ENCODE measurements at regions not wholly inside any gene's neighbourhood (a gene's known extent, or its start where the extent isn't known, plus 50 kb on each side); places are given as distances from the start of the nearest gene placed in this dataset.

DNA sequence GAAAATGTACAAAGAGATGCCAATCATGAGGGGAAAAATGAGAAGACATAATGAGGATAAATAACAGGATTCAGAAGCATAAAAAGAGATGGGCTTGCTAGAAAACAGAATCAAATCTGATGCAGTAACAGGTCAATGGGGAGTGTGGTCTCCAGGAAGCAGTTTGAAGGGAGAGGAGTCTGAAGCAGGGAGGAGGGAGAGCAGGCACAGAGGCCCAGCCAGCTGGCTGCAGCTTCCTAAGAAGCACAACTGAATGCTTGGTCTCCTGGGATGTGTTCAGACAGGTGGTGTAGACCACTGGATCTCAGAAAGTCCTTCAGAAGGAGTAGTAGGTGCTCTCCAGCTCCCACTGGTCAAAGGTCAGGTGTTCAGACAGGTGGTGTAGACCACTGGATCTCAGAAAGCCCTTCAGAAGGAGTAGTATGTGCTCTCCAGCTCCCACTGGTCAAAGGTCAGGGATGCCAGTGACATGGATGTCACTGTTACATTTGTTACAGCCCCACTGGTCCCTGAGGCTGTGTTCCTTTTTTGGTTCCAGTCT, 68.3 kb upstream of the UBAC2 start:
- Histone ChIP-seq H3K36me3 (ENCODE audit: control insufficient read depth in 2 of 2, extremely low read depth in 1 of 2, insufficient read depth in 2 of 2, low read length in 2 of 2) (no peaks in the 10 kb centered on the region), H3K4me2 (ENCODE audit: control insufficient read depth, extremely low read depth, insufficient read depth, low read depth, low read length) (no peak overlapping the region), H2AFZ (ENCODE audit: control insufficient read depth, low read length) (no peak overlapping the region), H4K20me1 (ENCODE audit: control insufficient read depth, extremely low read depth, insufficient read depth, low read length) (no peaks in the 10 kb centered on the region), H3K27me3 (ENCODE audit: control insufficient read depth, extremely low read depth, insufficient read depth, low read length) (no peaks in the 10 kb centered on the region), H3K9me1 (ENCODE audit: control insufficient read depth, extremely low read depth, insufficient read depth, low read length) (no peaks in the 10 kb centered on the region), H3K4me3 (ENCODE audit: control insufficient read depth in 2 of 3, extremely low read depth in 1 of 3, insufficient read depth in 2 of 3, low read depth in 1 of 3, low read length in 3 of 3) (no peak overlapping the region), H3K9ac (ENCODE audit: control insufficient read depth, extremely low read depth, insufficient read depth, low read length) (no peak overlapping the region), H3K27ac (ENCODE audit: control insufficient read depth, insufficient read depth, low read length) (no peak overlapping the region), H3K4me1 (ENCODE audit: control insufficient read depth, extremely low read depth, insufficient read depth, low read length) (no peaks in the 10 kb centered on the region), H3K9me3 (ENCODE audit: control insufficient read depth, low read depth, low read length) (no peaks in the 10 kb centered on the region), H3K79me2 (ENCODE audit: control insufficient read depth, insufficient read depth, low read length) (no peaks in the 10 kb centered on the region)
- dilution Hi-C loops (cut with MboI; ENCODE audit: extremely low pct_ligation_motif_present, low sequenced_read_pairs) = no loop called here
- no peak for FAIRE-seq
- TF ChIP-seq EZH2 (IDR thresholded peaks at IDR 0.05; ENCODE audit: low read length) = no peak
- TF ChIP-seq, protein P1, sequence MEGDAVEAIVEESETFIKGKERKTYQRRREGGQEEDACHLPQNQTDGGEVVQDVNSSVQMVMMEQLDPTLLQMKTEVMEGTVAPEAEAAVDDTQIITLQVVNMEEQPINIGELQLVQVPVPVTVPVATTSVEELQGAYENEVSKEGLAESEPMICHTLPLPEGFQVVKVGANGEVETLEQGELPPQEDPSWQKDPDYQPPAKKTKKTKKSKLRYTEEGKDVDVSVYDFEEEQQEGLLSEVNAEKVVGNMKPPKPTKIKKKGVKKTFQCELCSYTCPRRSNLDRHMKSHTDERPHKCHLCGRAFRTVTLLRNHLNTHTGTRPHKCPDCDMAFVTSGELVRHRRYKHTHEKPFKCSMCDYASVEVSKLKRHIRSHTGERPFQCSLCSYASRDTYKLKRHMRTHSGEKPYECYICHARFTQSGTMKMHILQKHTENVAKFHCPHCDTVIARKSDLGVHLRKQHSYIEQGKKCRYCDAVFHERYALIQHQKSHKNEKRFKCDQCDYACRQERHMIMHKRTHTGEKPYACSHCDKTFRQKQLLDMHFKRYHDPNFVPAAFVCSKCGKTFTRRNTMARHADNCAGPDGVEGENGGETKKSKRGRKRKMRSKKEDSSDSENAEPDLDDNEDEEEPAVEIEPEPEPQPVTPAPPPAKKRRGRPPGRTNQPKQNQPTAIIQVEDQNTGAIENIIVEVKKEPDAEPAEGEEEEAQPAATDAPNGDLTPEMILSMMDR (optimal IDR thresholded peaks at IDR 0.05 in 1 of 3, IDR thresholded peaks at IDR 0.05 in 1 of 3, conservative IDR thresholded peaks at IDR 0.05 in 1 of 3; ENCODE audit: extremely low read depth in 1 of 3, insufficient read depth in 2 of 3, low read length in 3 of 3) = no peak
- no peak for DNase-seq (ENCODE audit: low read depth, low spot score)

DNA sequence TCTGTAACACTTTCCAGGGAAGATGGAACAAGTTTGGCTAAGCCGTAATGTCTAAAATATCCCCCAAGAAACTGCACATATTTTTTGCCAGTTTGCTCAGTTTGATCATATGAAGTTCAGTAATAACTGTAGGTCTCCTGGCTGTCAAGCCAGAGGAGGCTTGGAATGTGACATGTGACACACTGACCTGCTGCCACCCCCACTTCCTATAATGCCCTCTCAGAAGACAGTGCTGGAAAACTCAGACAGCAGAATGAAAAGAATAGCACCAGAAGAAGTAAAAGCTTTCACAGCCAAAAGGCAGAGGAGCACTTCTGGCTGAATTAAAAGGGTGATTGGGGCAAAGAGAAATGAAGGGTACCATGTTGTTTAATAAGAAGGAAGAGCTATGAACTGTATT, 67.4 kb upstream of the UBAC2 start:
- Histone ChIP-seq H3K79me2 (ENCODE audit: control insufficient read depth, insufficient read depth, low read length) (no peaks in the 10 kb centered on the region), H3K27me3 (ENCODE audit: control insufficient read depth, extremely low read depth, insufficient read depth, low read length) (no peaks in the 10 kb centered on the region), H4K20me1 (ENCODE audit: control insufficient read depth, extremely low read depth, insufficient read depth, low read length) (no peaks in the 10 kb centered on the region), H3K9ac (ENCODE audit: control insufficient read depth, extremely low read depth, insufficient read depth, low read length) (no peak overlapping the region), H3K9me3 (ENCODE audit: control insufficient read depth, low read depth, low read length) (no peaks in the 10 kb centered on the region), H3K36me3 (ENCODE audit: control insufficient read depth in 2 of 2, extremely low read depth in 1 of 2, insufficient read depth in 2 of 2, low read length in 2 of 2) (no peaks in the 10 kb centered on the region), H3K27ac (ENCODE audit: control insufficient read depth, insufficient read depth, low read length) (no peak overlapping the region), H3K4me3 (ENCODE audit: control insufficient read depth in 2 of 3, extremely low read depth in 1 of 3, insufficient read depth in 2 of 3, low read depth in 1 of 3, low read length in 3 of 3) (no peak overlapping the region), H3K9me1 (ENCODE audit: control insufficient read depth, extremely low read depth, insufficient read depth, low read length) (no peaks in the 10 kb centered on the region), H3K4me2 (ENCODE audit: control insufficient read depth, extremely low read depth, insufficient read depth, low read depth, low read length) (no peak overlapping the region), H2AFZ (ENCODE audit: control insufficient read depth, low read length) (no peak overlapping the region), H3K4me1 (ENCODE audit: control insufficient read depth, extremely low read depth, insufficient read depth, low read length) (no peaks in the 10 kb centered on the region)
- no peak for DNase-seq (ENCODE audit: low read depth, low spot score)
- FAIRE-seq = no peak
- TF ChIP-seq EZH2 (IDR thresholded peaks at IDR 0.05; ENCODE audit: low read length) = no peak
- TF ChIP-seq, protein P1 (optimal IDR thresholded peaks at IDR 0.05 in 1 of 3, IDR thresholded peaks at IDR 0.05 in 1 of 3, conservative IDR thresholded peaks at IDR 0.05 in 1 of 3; ENCODE audit: extremely low read depth in 1 of 3, insufficient read depth in 2 of 3, low read length in 3 of 3) = no peak
- dilution Hi-C loops (cut with MboI; ENCODE audit: extremely low pct_ligation_motif_present, low sequenced_read_pairs) = no loop called here
